Suppressor macrophage treated with lipopolysaccharide for 4 hours (primary cell): ENCODE measurements at regions not wholly inside any gene's neighbourhood (a gene's known extent, or its start where the extent isn't known, plus 50 kb on each side); places are given as distances from the start of the nearest gene placed in this dataset.

Experiments used
- DNase-seq: peaks from one replicate; pipeline ENCODE4 v3.0.0-alpha.2; 2020

DNA sequence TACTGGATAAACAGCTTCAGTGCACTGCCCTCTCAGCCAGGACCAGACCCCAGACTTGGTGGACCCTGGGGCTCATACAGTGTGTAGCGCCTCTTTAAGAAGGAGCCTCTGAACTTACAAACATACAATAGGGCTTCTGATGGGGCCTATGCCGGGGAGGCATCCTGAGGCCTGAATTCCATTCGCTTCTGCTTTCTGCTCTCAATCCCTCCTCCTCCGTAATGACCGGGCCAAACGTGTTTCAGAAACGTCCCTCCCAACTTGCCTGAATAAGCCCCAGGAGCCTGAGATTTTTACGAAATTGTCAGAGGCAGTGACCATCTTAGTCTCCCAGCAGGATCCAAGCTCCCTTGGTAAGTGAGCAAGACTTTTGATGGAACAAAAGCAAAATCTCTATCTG is 128.1 kb upstream of the BOD1 start:
- no peak for DNase-seq

DNA sequence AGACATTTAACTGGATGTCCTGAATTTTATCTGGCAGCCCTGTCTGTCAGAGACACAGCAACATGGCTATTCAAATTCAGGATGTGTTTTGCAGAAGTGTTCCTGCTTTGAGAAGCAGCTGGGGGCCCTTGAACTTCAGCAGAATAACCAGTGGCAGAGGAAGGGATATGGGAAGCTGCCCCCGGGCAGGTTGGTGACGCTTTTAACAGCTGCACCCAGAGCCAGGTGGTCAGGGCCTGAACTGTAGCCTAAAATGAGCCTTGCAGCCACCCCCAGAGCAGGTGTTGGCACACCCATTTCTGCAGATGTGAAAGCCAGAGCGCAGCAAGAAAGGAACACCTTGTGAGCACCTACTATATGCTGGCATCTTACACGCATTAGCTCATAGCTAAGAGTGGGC is 128.7 kb upstream of the BOD1 start:
- DNase-seq = no peak

DNA sequence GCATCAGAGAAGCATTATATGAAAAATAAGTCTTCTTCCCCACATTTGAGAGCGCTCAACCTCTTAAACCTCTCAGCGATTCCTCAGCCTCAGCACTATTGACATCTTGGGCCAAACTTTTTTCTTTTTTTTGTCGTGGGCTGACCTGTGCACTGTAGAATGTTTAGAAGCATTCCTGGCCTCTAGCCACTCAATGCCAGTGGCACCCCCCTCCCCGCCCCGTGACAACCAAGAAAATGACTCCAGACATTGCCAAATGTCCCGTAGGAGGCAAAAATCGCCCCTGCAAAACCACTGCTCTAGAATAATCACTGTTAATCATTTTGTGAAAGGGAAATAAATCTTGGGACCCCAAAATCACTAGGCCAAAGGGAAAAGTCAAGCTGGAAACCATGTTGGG is 129.1 kb upstream of the BOD1 start:
- no peak for DNase-seq

DNA sequence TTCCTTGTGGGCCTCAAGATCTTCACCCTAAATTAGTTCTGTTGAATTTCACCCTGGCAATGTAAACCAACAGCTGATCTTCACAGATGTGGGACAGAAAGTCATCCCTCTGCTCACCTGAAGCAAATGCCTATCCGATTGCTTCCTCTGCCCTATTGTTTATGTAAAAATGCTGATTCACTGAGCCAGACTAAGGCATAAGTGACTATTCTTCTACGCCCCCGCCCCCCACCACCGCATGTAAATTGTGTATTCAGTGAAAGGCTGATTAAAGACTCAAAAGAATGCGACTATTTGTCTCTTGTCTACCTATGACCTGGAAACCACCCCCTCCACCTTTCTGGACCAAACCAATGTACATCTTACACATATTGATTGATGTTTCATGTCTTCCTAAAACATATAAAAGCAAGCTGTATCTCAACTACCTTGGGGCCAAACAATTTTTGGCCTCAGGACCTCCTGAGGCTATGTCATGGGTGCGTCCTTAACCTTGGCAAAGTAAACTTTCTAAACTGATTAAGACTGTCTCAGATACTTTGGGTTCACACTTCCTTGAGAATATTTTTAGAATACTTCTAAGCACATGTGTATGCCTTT is 129.7 kb upstream of the BOD1 start:
- no peak for DNase-seq

DNA sequence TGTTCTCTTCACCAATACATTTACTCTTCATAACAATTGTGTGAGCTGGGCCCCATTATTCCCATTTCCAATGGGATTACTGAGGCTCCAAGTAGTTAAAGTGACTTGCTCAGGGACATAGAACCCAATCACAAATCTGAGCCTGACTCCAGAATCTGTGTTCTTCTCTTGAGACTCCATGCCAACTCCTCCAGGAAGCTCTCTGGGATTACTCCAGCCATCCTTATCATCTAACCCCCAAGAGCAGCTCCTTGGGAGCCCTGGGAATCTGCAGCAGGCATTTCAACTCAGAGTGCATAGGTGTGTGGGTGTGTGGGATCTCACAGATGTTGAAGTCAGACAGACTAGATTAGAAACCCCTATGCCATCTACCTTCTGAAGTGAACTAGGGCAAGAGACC is 131.4 kb upstream of the BOD1 start:
- no peak for DNase-seq

DNA sequence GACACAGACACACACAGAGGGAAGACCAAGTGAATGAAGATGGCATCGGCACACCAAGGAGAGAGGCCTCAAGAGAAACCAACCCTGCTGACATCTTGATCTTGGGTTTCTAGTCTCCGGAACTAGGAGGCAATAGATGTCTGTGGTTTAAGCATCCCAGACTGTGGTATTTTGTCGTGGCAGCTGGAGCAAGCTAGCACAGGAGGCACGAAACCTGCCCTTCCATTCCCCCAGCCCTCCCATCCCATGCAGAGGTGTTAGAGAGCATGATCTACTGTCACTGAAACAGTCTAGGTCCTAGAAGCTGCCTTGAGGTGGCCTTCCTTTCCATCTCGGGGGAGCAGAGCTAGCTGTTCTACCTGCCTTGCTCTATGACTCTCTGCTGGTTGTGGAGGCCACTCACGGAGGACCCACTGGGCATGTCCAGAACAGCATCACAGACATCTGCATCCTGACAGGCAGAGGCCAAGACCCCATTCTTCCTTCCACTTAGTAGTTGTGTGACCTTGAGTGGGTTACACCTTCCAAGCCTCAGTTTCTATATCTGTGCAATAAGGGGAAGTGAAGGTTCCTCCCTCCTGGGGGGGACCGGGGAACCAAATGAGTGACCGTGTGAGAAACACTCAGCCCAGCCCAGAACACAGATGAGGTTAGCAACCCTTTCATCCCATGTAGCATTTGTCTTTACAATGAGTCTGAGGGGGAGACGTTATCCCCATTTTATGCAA is 134.3 kb upstream of the BOD1 start:
- no peak for DNase-seq

DNA sequence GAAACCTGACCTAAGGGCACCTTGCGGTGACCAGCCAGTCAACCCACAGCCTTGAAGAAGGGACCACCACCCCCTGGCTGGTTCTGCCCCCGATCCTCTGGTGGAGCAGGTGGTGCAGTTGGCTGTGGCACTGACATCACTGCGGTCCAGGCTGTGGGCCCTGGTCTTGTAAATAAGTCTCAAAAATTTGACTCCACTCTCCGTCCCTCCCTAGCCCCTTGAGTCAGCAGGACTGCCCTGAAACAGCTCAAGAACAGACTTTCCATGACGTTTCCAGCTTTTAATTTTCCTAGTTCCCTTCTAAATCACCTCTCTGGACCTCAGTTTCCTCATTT is 134.8 kb upstream of the BOD1 start:
- no peak for DNase-seq

DNA sequence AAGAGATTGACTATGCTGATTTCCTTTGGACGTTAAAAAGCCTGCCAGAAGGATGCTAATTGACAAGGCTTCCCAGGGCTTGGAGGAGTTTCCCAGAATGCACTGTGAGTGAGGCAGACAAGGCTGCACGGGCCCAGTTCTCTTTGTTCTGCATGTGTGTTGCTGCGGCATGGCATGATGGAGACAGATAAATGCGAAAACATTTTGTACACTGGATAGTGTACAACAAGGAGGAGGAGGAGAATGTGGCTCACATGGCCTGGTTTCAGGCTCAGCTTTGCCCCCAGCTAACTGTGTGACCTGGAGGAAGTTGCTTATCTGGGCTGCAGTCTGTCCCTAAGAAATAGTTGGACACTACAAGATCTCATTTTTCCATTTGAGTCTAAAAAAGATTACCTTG is 135.5 kb upstream of the CPEB4 start:
- no peak for DNase-seq

DNA sequence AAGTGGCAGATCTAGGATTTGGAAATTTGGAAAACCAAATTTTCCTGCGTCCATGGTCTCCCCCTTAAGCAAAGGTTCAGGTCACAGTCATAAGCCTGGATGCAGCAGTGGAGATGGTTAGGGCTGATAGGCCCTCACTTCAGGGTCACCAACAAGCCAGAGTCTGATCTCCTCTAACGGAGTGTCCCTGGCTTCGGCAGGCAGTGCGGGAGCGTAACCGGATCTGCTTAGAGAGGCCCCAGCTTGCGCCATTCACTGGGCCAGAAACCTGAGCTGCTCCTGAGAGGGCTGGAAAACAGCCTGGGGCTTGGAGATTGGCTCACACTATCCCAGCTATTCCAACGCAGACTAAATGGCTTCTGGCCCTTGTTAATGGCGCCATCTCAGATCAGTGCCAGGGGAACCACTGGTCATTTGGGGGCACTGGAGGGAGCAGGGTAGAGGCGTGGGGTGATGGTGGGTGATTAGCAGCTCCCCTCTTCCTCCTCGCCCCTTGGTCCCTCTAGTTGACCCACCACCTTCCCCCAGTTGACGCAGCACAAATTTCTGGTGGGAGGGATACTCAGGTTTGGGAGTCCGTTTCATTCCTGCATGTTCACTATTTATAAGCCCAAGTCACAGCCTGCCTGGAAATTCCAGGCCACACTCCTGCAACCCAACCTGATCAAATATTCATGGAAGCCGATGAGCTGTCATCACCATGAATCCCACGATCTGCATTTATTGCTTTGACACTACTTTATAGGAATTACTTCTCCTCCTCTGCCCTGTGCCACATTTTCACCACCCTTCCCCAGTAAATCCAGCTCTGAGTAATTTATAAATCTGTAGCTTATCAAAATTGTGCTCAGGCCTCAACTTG is 134.6 kb upstream of the CPEB4 start:
- no peak for DNase-seq

DNA sequence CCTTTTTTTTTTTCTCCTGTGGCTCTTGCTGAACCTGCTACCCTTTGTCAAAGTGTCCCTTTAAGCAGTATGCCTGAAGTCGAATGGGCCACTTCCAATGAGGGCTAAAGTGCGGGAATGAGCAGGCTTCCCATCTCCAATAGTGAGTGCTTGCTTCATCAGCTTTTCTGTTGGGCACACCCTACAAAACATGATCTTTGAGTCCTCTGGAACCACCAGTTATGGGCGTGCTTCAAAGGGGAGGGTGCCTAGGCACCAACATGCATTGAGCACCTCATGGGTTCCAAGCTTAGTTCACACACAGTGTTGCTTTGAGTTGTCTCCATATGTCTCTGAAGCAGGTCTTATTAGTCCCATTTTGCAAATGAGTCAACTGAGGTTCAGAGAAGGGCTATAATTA is 132.8 kb upstream of the CPEB4 start:
- no peak for DNase-seq

DNA sequence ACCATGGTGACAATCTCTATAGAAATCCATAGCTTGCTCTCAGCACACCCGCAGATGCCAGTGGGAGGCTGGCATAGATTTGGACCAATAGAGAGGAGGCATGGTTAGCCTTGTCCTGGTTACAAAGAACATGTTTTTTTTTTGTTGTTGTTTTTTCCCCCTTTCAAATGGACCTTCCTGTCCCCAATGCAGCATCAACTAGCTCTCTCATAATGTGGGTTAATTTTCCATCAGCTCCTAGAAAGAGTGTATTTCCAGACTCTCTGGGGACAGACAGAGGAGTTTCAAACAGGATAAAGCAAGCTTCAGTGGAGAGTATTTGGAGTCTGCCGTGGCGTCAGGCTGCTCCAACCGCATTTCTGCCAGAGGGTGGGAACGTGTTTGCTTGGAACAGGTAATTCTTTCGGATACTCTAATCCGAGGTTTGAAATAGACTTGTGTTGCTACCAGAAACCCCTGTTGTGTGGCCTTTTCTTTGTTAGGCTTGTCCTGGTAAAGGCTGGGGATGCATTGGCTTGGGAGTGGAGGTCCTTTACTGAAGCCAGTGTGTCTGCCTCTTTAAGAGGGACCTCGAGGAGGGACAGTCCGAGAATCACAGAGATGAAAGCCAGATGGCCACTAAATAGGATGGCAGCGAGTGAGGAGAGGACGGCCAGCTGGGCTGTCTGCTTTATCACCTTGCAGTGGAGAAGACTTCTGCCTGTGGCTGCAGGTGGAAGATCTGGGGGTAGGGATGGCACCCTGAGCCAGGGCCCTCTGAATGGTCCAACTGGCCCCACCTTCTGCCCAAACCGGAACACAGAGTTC is 130.5 kb upstream of the CPEB4 start:
- DNase-seq = no peak

DNA sequence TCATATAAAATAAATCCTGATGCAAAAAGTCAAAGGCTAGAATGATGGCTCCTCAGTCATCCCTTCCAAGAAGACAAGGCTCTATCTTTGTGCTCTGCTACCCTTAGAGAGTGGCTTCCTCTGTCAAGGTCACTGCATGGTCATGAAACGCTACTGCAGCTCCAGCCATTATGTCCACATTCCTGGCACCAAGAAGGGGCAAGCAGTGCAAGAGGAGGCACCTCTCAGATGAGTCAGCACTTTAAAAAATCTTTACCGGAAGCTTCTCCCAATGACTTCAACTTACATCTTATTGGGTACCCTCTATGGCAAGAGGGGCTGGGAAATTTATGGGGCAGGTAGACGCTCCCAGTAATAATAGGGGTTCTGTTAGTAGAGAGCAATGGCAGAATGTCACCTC is 129.5 kb upstream of the CPEB4 start:
- DNase-seq = no peak

DNA sequence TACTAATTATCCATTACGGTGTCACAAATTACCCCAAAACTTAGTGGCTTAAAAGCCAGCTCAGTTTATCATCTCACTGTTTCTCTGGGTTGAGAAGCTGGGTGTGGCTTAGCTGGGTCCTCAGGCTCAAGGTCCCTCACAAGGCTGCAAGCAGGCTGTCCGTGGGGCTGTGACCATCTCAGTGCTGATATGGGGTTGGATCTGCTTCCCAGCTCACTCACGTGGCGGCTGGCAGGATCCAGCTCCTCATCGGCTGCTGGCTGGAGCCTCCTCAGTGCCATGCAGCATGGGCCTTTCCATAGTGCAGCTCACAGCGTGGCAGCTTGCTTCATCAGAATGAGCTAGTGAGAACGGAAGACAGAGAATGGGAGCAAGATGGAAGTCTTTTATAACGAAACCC is 128.5 kb upstream of the CPEB4 start:
- no peak for DNase-seq

DNA sequence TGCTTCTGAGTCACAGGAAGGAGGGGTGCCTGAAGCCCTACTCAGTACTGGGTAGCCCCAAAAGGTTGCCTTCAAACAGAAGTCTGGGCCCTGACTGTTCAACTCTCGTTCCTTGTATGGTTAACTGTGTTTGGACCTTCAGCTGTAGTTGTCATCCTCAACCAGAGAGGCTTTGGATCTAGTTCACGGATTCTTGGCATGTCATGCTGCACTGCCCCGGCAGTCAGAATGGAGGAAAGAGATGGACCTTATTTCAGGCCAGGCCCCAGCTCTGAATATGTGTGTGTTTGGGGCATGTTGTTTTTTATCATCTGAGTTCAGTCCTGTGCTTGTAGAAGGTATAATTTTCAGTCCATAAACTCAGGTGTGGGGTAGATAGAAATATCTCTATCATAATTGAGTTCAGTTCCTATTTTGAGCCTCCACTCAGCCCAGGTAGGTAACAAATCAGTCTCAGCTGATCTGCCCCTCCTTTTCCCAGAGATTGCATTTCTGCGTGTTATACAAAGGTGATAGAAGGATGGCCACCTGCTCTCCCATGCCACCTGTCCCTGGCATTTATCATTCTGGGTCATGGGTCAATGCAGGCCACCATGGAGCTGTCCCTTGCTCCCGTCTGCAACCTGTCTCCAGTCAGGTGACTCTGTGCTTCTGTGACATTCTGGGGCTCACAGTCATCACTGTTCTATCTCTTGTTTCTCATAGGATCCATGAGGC is 127.5 kb upstream of the CPEB4 start:
- no peak for DNase-seq

DNA sequence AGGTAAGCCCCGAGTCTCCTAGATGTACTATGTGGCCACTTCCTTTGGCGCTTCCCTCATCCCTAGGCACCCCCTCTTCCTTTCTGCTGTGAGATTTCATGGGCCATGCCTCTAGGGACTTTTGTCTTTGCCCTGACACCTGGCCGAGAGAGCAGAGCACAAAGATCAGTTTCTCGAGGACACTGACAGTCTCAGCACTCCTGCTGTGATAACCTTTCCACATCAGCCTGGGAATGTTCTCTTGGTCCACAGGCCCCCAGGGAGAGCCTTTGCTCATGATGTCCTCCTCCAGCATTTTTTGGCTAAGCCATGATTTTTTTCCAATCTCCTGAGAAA is 127.0 kb upstream of the CPEB4 start:
- DNase-seq = no peak

DNA sequence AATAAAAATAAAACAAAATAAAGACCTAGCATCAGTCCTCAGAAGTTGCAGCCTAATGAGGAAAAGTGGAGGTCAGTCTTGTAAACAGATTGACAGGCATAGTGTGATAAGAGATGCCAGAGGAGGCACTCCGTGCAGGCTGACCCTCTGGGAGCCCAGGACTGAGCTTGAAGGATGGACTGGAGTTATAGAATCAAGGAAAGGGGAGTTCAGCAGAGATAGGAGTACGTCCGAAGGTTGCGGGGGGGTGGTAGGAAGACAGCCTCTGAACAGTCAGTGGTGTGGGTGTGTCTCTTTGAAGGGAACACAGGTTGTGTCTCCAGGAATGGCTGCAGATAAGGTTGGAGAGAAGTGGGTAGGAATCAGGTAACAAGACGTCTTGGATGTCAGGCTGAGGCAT is 126.1 kb upstream of the CPEB4 start:
- no peak for DNase-seq

DNA sequence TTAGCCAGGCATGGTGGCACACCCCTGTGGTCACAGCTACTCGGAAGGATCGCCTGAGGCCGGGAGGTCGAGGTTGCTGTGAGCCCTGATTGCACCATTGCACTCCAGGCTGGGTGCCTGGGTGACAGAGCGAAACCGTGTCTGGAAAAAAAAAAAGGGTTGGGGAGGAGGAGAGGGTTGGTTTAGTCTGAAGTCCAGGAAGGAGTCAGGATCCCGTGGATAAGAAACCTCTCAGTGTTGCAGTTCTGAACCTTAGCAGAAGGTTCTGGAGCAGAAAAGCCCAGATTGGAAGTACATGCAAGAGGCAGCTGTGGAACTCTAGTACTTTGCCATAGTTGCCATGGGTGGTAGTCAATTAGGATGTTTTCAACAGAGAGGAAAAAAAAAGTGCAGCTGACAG is 125.2 kb upstream of the CPEB4 start:
- no peak for DNase-seq

DNA sequence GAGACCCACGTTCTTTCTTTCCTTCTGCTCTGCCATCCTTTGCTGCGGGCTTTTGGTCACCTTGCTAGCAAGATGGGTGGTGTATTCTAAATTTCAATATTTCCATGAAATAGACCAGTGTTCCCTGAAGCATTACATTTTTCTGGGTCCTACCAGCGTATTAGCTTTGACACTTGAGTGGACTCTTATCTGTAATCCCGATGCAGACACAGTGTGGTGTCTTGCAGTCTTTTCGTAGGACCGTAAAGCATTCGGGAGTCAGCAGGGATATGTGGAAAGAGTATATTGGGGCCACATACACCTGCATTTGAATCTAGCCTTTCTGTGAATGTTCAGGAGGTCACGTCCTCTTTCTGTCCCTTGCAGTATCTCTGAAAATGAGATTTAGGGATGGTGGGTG is 124.7 kb upstream of the CPEB4 start:
- DNase-seq = no peak

DNA sequence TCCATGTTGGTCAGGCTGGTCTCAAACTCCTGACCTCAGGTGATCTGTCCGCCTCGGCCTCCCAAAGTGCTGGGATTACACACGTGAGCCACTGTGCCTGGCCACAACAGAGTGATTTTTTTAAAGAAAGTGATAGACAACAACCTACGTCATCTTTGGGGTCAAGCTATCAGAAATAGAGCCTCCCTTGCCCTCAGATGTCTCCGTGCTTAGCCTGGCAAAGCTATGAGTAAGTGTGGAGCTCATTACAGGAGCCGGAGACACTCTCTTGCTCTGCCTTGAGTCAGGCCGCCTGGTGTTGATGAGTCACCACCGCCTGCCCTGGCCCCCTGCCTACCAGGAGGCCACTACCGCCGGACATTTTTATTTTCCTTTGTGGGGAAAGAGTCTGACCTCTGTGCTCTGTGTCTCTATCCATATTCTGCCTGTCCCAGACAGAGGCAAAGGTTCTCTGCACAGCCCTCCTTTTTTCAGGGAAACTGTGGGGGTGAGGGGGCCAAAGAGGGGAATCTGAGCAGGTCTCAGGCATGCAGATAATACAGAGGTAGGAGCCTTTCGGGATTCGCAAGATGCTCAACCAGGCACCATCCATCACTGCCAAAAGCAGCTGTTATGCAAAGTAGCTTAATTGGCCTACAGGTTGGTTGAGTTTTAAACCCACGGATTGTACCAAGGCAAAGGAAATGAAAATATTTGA is 123.7 kb upstream of the CPEB4 start:
- DNase-seq = peak; percentile 94

DNA sequence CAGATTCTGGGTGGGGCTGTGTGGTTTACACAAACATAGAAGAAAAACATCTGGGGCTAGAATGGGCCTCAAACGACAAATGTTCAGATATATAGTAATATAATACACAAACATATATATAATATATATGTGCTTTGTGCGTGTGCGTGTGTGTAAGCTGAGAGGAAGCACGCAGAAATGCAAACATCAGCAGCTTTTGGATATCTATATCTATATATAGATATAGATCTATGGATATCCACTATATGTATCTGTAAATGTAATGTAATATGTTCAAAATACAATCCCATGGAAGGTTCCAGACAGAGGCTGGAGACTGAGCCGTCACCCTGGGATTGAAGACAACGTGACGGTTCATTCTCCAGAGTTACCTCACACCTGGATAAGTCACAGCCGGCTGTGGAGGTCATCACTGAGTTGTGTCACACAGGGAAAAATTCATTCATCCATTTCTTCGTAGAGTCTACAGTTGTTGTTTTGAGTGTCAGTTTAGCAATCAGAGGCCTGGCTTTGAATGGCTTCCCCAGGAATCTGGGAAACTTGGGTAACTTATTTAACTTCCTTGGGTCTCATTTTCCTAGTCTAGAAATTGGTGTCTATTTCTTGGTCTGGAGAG is 123.0 kb upstream of the CPEB4 start:
- no peak for DNase-seq

DNA sequence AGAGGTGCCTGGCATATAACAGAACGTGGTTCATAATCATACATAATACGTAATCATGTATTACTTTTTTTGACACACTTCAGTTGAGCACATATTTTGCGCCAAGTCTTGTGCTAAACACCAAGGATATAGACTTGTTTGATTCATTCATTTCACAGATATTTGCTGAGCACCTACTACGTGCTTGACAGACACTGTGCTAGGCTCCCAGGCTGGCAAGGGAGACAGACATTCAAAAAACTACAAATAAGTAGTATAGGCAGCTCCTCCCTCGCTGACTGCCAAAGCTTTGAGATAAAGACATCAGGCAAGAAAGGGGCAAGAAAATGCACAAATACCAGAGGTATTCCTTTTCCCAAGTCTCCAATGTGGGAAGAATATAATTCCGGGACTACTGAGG is 122.5 kb upstream of the CPEB4 start:
- DNase-seq = no peak
